Epithelial cell of esophagus (primary cell): ENCODE measurements at regions not wholly inside any gene's neighbourhood (a gene's known extent, or its start where the extent isn't known, plus 50 kb on each side); places are given as distances from the start of the nearest gene placed in this dataset.

ENCODE experiments used
- DNase-seq: peaks from one replicate; pipeline ENCODE4 v3.0.0; 2010; ENCODE audit warnings: low read depth
- H3K4me3 ChIP-seq: 2 replicates; pipeline ENCODE4 v1.5.1; 2011; ENCODE audit warnings: mild to moderate bottlenecking, low read length, control low read depth
- TF ChIP-seq, protein P1 (sequence below): IDR thresholded peaks from 2 replicates; pipeline ENCODE4 v1.5.1; 2011; ENCODE audit warnings: low read depth, mild to moderate bottlenecking, low read length, control low read depth, inconsistent platforms; ENCODE audit not compliant: insufficient read depth; ENCODE audit errors: missing control alignments

DNA sequence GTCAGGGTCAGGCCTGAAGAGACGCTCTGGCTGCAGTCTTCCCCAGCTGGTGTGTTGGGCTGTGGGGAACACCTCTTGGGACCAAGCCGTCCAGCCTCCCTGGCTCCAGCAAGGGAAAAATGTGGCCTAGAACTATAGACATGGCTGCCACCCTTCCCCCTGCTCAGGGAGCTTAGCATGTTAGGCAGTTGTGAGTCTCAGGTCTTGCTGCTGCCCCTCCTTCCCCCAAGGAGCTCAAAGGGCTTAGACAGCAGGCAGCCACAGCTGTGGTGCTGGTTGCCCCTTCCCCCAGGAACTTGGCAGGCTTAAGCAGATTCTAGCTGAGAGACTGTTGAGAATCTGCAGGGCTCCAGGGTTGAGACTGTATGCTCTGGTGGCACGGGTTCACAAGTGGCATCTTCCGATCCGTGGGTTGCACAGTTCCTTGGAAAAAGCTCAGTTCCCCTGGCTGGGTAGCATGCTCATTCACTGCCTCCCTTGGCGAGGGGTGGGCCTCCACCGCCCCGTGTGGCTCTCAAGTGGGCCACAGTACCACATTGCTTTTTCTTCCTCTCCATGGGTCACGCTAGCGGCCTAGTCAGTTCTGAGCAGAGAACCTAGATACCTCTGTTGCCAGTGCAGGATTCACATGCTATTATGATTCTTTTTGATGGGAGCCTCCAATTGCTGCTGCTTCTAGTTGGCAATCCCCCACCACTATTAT lies 1258.6 kb downstream of the OLFM4 start:
- no peak for DNase-seq
- TF ChIP-seq, protein P1, sequence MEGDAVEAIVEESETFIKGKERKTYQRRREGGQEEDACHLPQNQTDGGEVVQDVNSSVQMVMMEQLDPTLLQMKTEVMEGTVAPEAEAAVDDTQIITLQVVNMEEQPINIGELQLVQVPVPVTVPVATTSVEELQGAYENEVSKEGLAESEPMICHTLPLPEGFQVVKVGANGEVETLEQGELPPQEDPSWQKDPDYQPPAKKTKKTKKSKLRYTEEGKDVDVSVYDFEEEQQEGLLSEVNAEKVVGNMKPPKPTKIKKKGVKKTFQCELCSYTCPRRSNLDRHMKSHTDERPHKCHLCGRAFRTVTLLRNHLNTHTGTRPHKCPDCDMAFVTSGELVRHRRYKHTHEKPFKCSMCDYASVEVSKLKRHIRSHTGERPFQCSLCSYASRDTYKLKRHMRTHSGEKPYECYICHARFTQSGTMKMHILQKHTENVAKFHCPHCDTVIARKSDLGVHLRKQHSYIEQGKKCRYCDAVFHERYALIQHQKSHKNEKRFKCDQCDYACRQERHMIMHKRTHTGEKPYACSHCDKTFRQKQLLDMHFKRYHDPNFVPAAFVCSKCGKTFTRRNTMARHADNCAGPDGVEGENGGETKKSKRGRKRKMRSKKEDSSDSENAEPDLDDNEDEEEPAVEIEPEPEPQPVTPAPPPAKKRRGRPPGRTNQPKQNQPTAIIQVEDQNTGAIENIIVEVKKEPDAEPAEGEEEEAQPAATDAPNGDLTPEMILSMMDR: no peak
- no peak overlapping the region for H3K4me3 ChIP-seq

DNA sequence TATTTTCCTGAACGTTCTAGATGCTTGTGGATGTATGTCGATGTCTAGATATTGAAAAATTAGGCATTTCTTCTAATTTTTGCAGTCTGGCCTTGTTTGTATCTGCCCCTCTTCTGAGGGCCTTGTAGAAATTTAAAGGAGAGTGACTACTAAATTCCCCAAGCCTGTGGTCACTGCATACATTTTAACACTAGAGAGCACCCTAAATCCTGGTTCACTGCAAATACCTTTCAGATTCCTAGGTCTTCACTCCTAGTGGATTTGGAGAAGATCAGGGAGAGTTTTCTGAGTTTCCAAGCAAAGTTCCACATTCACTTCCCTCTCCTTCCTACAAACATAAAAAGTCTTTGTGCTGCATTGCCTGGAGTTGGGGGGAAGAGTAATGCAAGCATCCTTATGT lies 1272.5 kb downstream of the OLFM4 start:
- DNase-seq: no peak
- H3K4me3 ChIP-seq: no peak overlapping the region
- TF ChIP-seq, protein P1: no peak

DNA sequence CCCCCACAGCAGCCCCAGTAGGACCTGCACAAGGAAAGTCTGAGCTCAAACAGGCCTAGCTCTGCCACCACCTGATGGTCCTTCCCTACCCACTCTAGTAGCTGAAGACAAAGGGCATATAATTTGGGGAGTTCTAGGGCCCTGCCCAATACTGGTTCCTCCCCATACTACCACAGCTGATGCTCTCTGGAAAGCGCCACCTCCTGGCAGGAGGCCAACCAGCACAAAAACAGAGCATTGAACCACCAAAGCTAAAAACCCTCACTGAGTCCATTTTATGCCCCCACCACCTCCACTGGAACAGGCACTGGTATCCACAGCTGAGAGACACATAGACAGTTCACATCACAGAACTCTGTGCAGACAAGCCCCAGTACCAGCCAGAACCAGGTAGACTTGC lies 1276.8 kb downstream of the OLFM4 start:
- no peak for DNase-seq
- TF ChIP-seq, protein P1: no peak
- H3K4me3 ChIP-seq: no peak overlapping the region

DNA sequence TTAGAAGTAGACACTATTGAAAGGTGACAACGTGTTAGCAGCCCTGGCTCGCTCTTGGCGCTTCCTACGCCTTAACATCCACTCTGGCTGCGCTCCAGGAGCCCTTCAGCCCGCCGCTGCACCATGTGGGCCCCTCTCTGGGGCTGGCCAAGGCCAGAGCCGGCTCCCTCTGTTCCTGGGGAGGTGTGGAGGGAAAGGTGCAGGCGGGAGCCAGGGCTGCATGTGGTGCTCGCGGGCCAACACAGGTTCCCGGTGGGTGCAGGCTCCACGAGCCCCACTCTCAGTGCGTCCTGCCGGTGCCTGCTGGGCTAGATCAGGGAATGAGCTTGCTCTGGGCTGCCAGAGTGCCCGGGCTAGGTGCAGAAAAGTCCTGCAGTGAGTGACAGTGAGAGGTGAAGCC lies 1284.3 kb downstream of the OLFM4 start:
- TF ChIP-seq, protein P1: no peak
- no peak overlapping the region for H3K4me3 ChIP-seq
- DNase-seq: no peak

DNA sequence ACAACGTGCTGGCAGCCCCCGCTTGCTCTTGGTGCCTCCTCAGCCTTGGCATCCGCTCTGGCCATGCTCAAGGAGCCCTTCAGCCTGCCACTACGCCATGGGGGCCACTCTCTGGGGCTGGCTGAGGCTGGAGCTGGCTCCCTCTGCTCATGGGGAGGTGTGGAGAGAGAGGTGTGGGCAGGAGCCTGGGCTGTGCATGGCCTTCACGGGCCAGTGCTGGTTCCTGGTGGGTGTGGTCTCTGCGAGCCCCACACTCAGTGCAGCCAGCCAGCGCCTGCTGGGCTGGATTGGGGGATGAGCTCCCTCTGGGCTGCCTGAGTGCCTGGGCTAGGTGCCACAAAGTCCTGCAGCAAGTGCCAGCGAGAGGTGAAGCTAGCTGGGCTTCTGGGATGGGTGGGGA lies 1289.1 kb downstream of the OLFM4 start:
- DNase-seq: no peak
- TF ChIP-seq, protein P1: no peak

DNA sequence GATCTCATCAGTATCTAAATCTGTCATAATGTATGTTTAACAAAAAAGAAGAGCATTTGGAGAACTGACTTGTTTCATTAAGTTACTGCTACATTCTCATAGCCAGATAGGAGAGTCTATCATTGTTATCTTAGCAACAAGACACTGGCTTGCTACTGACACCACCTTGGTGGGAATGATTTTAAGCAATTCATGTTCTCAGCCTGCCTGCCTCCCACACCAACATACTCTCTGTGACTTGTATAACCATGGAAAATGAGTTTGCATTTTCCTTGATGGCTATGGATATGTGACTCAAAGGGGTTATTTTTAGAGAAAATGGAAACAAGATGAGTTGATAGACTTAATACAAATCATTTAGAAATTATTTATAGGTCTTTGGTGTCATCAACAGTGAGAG lies 1308.9 kb downstream of the OLFM4 start:
- DNase-seq: no peak
- H3K4me3 ChIP-seq: no peak overlapping the region
- TF ChIP-seq, protein P1: no peak

More for the DNA sequence above, 1289.1 kb downstream of the OLFM4 start:
- no peak overlapping the region for H3K4me3 ChIP-seq

DNA sequence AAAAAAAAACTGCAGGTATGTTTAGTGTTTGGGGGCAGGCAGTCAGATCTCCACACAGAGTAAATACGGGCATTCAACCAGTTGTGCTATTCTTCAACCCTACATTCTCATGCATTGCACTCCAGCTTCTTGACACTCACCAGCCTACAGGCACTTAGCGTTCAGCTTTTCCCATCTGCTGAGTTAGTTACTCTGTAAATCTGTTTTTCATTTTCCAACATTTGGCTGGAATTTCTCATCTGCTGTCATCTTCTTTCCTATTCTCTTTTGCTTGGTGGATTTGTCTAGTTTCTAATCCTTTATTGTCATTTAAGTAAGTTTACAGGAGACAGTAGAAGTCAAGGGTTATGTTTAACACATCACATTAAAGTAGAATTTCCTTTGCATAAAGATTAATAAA lies 1318.9 kb downstream of the OLFM4 start:
- TF ChIP-seq, protein P1: no peak
- H3K4me3 ChIP-seq: no peak overlapping the region
- DNase-seq: no peak
